WTC11 (cell line): ENCODE measurements at regions not wholly inside any gene's neighbourhood (a gene's known extent, or its start where the extent isn't known, plus 50 kb on each side); places are given as distances from the start of the nearest gene placed in this dataset.

Experiments used
- CTCF ChIP-seq: fragments of 200-600 bp; IDR thresholded peaks from 2 replicates; pipeline ENCODE4 v1.8.0; 2022; ENCODE audit warnings: antibody characterized with exemption
- E2F5 ChIP-seq: sonication (generic); formaldehyde crosslinking; IDR thresholded peaks from 2 replicates; pipeline ENCODE4 v1.8.1; 2022; ENCODE audit warnings: mild to moderate bottlenecking, moderate library complexity, missing genetic modification reagents
- ESRRA ChIP-seq: sonication (generic); formaldehyde crosslinking; IDR thresholded peaks from 2 replicates; pipeline ENCODE4 v1.8.1; 2022; ENCODE audit warnings: mild to moderate bottlenecking, missing genetic modification reagents, borderline replicate concordance
- KAT7 ChIP-seq: sonication (generic); formaldehyde crosslinking; IDR thresholded peaks from 2 replicates; pipeline ENCODE4 v1.8.1; 2023; ENCODE audit warnings: missing genetic modification reagents, mild to moderate bottlenecking, borderline replicate concordance
- MAX ChIP-seq: sonication (generic); formaldehyde crosslinking; IDR thresholded peaks from 2 replicates; pipeline ENCODE4 v1.8.0; 2022; ENCODE audit warnings: mild to moderate bottlenecking, missing genetic modification reagents
- NFYB ChIP-seq: sonication (generic); formaldehyde crosslinking; conservative IDR thresholded peaks from 2 replicates; pipeline ENCODE4 v1.8.0; 2022; ENCODE audit warnings: low read depth, missing genetic modification reagents
- NR2C2 ChIP-seq: sonication (generic); formaldehyde crosslinking; IDR thresholded peaks from 2 replicates; pipeline ENCODE4 v1.8.0; 2022; ENCODE audit warnings: mild to moderate bottlenecking, missing genetic modification reagents
- STAT6 ChIP-seq: sonication (generic); formaldehyde crosslinking; conservative IDR thresholded peaks from 2 replicates; pipeline ENCODE4 v1.8.1; 2023; ENCODE audit warnings: mild to moderate bottlenecking, low read depth, missing genetic modification reagents, moderate library complexity
- TCF7 ChIP-seq: sonication (generic); formaldehyde crosslinking; IDR thresholded peaks from 2 replicates; pipeline ENCODE4 v1.8.0; 2022; ENCODE audit warnings: mild to moderate bottlenecking, low read depth, missing genetic modification reagents, moderate library complexity
- TEAD1 ChIP-seq: sonication (generic); formaldehyde crosslinking; IDR thresholded peaks from 2 replicates; pipeline ENCODE4 v1.8.0; 2022; ENCODE audit warnings: mild to moderate bottlenecking, missing genetic modification reagents
- ZNF232 ChIP-seq: sonication (generic); formaldehyde crosslinking; IDR thresholded peaks from 2 replicates; pipeline ENCODE4 v1.8.0; 2022; ENCODE audit warnings: mild to moderate bottlenecking, missing genetic modification reagents

GRCh38 chr1:116832308-116832931, 77.3 kb upstream of the PTGFRN start:
- no peak for TF ChIP-seq CTCF
- no peak for TF ChIP-seq MAX (CRISPR knock-in tag)
- no peak for TF ChIP-seq NFYB (CRISPR knock-in tag)
- no peak for TF ChIP-seq E2F5 (CRISPR knock-in tag)
- TF ChIP-seq KAT7 (CRISPR knock-in tag) = no peak
- TF ChIP-seq NR2C2 (CRISPR knock-in tag) = no peak
- TF ChIP-seq TCF7 (CRISPR knock-in tag) = no peak
- TF ChIP-seq ZNF232 = no peak
- no peak for TF ChIP-seq ESRRA
- no peak for TF ChIP-seq STAT6 (CRISPR knock-in tag)
- no peak for TF ChIP-seq TEAD1 (CRISPR knock-in tag)
